ENCODE measurements at regions not wholly inside any gene's neighbourhood (a gene's known extent, or its start where the extent isn't known, plus 50 kb on each side); places are given as distances from the start of the nearest gene placed in this dataset.

GRCh38 chr6:4647414-4648365, 128.5 kb upstream of the CDYL start (continued):
- TF ChIP-seq HNRNPLL (IDR thresholded peaks at IDR 0.05; ENCODE audit: low read depth, low read length, poor library complexity, severe bottlenecking) (peak; percentile 53), MAZ (CRISPR knock-in tag; conservative IDR thresholded peaks at IDR 0.05 in 1 of 2, IDR thresholded peaks at IDR 0.05 in 1 of 2) (peak; percentile 85 to 97), ZNF766 (CRISPR knock-in tag; conservative IDR thresholded peaks at IDR 0.05) (no peak), ZNF398 (CRISPR knock-in tag; IDR thresholded peaks at IDR 0.05) (no peak), TAF9B (IDR thresholded peaks at IDR 0.05; ENCODE audit: partially characterized antibody) (peak; percentile 13), AFF1 (IDR thresholded peaks at IDR 0.05; ENCODE audit: low read depth in 1 of 2, partially characterized antibody in 2 of 2) (peak in 1 of 2 experiments; percentile 18), RAD21 (CRISPR knock-in tag; conservative IDR thresholded peaks at IDR 0.05 in 1 of 2, IDR thresholded peaks at IDR 0.05 in 1 of 2) (peak; percentile 29 to 57)

Measured in K562 (cell line).